ENCODE measurements at regions not wholly inside any gene's neighbourhood (a gene's known extent, or its start where the extent isn't known, plus 50 kb on each side); places are given as distances from the start of the nearest gene placed in this dataset.

GRCh38 chr21:35527358-35527757 lies 478.3 kb upstream of the RUNX1 start:
- Histone ChIP-seq H4K20me1 (ENCODE audit: insufficient read depth, low read length) (no peaks in the 10 kb centered on the region), H3K9me2 (replicated peaks; ENCODE audit: insufficient read depth, low read length) (no peaks in the 10 kb centered on the region), H3K4me2 (ENCODE audit: low read depth, low read length) (no peak overlapping the region), H3K27me3 (replicated peaks; ENCODE audit: insufficient read depth, low read length) (no peaks in the 10 kb centered on the region), H3K36me3 (replicated peaks; ENCODE audit: insufficient read depth, low read length) (no peaks in the 10 kb centered on the region), H3K27ac (ENCODE audit: low read length) (no peak overlapping the region), H3F3A (ENCODE audit: insufficient read depth, low read length) (no peaks in the 10 kb centered on the region), H3K4me1 (ENCODE audit: low read length) (peaks cover 12% of the 10 kb centered on the region; the same call in 1 of the 2 replicates), H3K9ac (ENCODE audit: low read length) (no peak overlapping the region), H3K9me3 (replicated peaks; ENCODE audit: insufficient read depth, low read length) (no peaks in the 10 kb centered on the region), H3K79me2 (ENCODE audit: low read length) (no peaks in the 10 kb centered on the region), H3K4me3 (ENCODE audit: low read length) (no peak overlapping the region), H2AFZ (ENCODE audit: low read length) (no peak overlapping the region)
- TF ChIP-seq EZH2phosphoT487 (IDR thresholded peaks at IDR 0.05; ENCODE audit: low read length) (no peak), CTCF (IDR thresholded peaks at IDR 0.05; ENCODE audit: low read length) (no peak), EZH2 (optimal IDR thresholded peaks at IDR 0.05; ENCODE audit: low read depth, low read length) (no peak)
- DNase-seq: no peak

GRCh38 chr21:35525443-35525842 lies 476.3 kb upstream of the RUNX1 start:
- Histone ChIP-seq H3F3A (ENCODE audit: insufficient read depth, low read length) (no peaks in the 10 kb centered on the region), H3K9me2 (replicated peaks; ENCODE audit: insufficient read depth, low read length) (no peaks in the 10 kb centered on the region), H3K36me3 (replicated peaks; ENCODE audit: insufficient read depth, low read length) (no peaks in the 10 kb centered on the region), H2AFZ (ENCODE audit: low read length) (no peak overlapping the region), H3K9me3 (replicated peaks; ENCODE audit: insufficient read depth, low read length) (no peaks in the 10 kb centered on the region), H3K79me2 (ENCODE audit: low read length) (no peaks in the 10 kb centered on the region), H3K4me1 (ENCODE audit: low read length) (peaks cover 12% of the 10 kb centered on the region; the same call in 1 of the 2 replicates), H3K27ac (ENCODE audit: low read length) (no peak overlapping the region), H3K4me3 (ENCODE audit: low read length) (no peak overlapping the region), H4K20me1 (ENCODE audit: insufficient read depth, low read length) (no peaks in the 10 kb centered on the region), H3K4me2 (ENCODE audit: low read depth, low read length) (no peak overlapping the region), H3K27me3 (replicated peaks; ENCODE audit: insufficient read depth, low read length) (no peaks in the 10 kb centered on the region), H3K9ac (ENCODE audit: low read length) (no peak overlapping the region)
- TF ChIP-seq EZH2phosphoT487 (IDR thresholded peaks at IDR 0.05; ENCODE audit: low read length) (no peak), CTCF (IDR thresholded peaks at IDR 0.05; ENCODE audit: low read length) (no peak), EZH2 (optimal IDR thresholded peaks at IDR 0.05; ENCODE audit: low read depth, low read length) (no peak)
- DNase-seq: no peak

GRCh38 chr21:35521852-35522505 lies 472.9 kb upstream of the RUNX1 start:
- no peak for TF ChIP-seq EZH2phosphoT487 (IDR thresholded peaks at IDR 0.05; ENCODE audit: low read length)
- no peak for TF ChIP-seq CTCF (IDR thresholded peaks at IDR 0.05; ENCODE audit: low read length)
- no peak for TF ChIP-seq EZH2 (optimal IDR thresholded peaks at IDR 0.05; ENCODE audit: low read depth, low read length)
- Histone ChIP-seq H3K4me2 (ENCODE audit: low read depth, low read length) (no peak overlapping the region), H3K36me3 (replicated peaks; ENCODE audit: insufficient read depth, low read length) (no peaks in the 10 kb centered on the region), H2AFZ (ENCODE audit: low read length) (no peak overlapping the region), H3K9me2 (replicated peaks; ENCODE audit: insufficient read depth, low read length) (no peaks in the 10 kb centered on the region), H3K9me3 (replicated peaks; ENCODE audit: insufficient read depth, low read length) (no peaks in the 10 kb centered on the region), H3K9ac (ENCODE audit: low read length) (no peak overlapping the region), H3K4me3 (ENCODE audit: low read length) (no peak overlapping the region), H3K79me2 (ENCODE audit: low read length) (no peaks in the 10 kb centered on the region), H4K20me1 (ENCODE audit: insufficient read depth, low read length) (no peaks in the 10 kb centered on the region), H3K4me1 (ENCODE audit: low read length) (no peaks in the 10 kb centered on the region), H3K27me3 (replicated peaks; ENCODE audit: insufficient read depth, low read length) (no peaks in the 10 kb centered on the region), H3K27ac (ENCODE audit: low read length) (no peak overlapping the region), H3F3A (ENCODE audit: insufficient read depth, low read length) (no peaks in the 10 kb centered on the region)
- DNase-seq: no peak
